Parathyroid adenoma (tissue), 2 donors: ENCODE measurements at regions not wholly inside any gene's neighbourhood (a gene's known extent, or its start where the extent isn't known, plus 50 kb on each side); places are given as distances from the start of the nearest gene placed in this dataset.

Experiments
- H2AFZ ChIP-seq: fragments of 300-600 bp; sonication (generic); one replicate; pipeline ENCODE4 v1.7.0; 2017; ENCODE audit warnings: antibody characterized with exemption, mild to moderate bottlenecking
- H3K27ac ChIP-seq: fragments of 300-600 bp; sonication (generic); one replicate; pipeline ENCODE4 v1.7.0; 2017
- H3K27me3 ChIP-seq: fragments of 300-600 bp; sonication (generic); one replicate; pipeline ENCODE4 v1.7.0; 2017; ENCODE audit warnings: low read length; ENCODE audit not compliant: control insufficient read depth, insufficient read depth
- H3K36me3 ChIP-seq: fragments of 300-600 bp; sonication (generic); one replicate; pipeline ENCODE4 v1.7.0; 2017; ENCODE audit warnings: low read length; ENCODE audit not compliant: control insufficient read depth, insufficient read depth
- H3K4me1 ChIP-seq: fragments of 300-600 bp; sonication (generic); one replicate; pipeline ENCODE4 v1.7.0; 2017; ENCODE audit warnings: control low read depth
- H3K4me2 ChIP-seq: fragments of 300-600 bp; sonication (generic); one replicate; pipeline ENCODE4 v1.7.0; 2017; ENCODE audit warnings: low read length
- H3K4me3 ChIP-seq: fragments of 300-600 bp; sonication (generic); one replicate; pipeline ENCODE4 v1.7.0; 2017; ENCODE audit warnings: low read depth, low read length
- H3K79me2 ChIP-seq: fragments of 300-600 bp; sonication (generic); one replicate; pipeline ENCODE4 v1.7.0; 2017; ENCODE audit warnings: control low read depth
- H3K9ac ChIP-seq: fragments of 300-600 bp; sonication (generic); one replicate; pipeline ENCODE4 v1.7.0; 2017; ENCODE audit warnings: mild to moderate bottlenecking
- H3K9me3 ChIP-seq: fragments of 300-600 bp; sonication (generic); one replicate; pipeline ENCODE4 v1.7.0; 2017; ENCODE audit warnings: low read length; ENCODE audit not compliant: control insufficient read depth
- TF ChIP-seq, protein P1 (sequence below): fragments of 300-600 bp; sonication (generic); IDR thresholded peaks from one replicate; pipeline ENCODE4 v1.7.0; 2017; ENCODE audit warnings: antibody characterized with exemption, mild to moderate bottlenecking
- donor health status: primary hyperparathyroidism.

DNA sequence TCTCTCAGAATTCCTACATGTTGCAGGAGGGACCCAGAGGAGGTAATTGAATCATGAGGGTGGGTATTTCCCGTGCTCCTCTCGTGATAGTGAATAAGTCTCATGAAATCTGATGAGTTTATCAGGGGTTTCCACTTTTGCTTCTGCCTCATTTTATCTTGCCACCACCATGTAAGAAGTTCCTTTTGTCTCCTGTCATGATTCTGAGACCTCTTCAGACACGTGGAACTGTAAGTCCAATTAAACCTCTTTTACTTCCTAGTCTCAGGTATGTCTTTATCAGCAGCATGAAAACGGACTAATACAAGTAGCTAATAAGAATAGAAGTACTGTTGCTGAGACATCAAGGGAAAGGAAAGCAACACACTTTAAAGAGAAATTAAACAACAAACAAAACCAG is 143.4 kb downstream of the CCDC71L start:
- TF ChIP-seq, protein P1, sequence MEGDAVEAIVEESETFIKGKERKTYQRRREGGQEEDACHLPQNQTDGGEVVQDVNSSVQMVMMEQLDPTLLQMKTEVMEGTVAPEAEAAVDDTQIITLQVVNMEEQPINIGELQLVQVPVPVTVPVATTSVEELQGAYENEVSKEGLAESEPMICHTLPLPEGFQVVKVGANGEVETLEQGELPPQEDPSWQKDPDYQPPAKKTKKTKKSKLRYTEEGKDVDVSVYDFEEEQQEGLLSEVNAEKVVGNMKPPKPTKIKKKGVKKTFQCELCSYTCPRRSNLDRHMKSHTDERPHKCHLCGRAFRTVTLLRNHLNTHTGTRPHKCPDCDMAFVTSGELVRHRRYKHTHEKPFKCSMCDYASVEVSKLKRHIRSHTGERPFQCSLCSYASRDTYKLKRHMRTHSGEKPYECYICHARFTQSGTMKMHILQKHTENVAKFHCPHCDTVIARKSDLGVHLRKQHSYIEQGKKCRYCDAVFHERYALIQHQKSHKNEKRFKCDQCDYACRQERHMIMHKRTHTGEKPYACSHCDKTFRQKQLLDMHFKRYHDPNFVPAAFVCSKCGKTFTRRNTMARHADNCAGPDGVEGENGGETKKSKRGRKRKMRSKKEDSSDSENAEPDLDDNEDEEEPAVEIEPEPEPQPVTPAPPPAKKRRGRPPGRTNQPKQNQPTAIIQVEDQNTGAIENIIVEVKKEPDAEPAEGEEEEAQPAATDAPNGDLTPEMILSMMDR: no peak
- H3K27me3 ChIP-seq: no peaks in the 10 kb centered on the region
- H3K9me3 ChIP-seq: no peaks in the 10 kb centered on the region
- H3K27ac ChIP-seq: no peak overlapping the region
- H3K79me2 ChIP-seq: no peaks in the 10 kb centered on the region
- H2AFZ ChIP-seq: no peak overlapping the region
- H3K9ac ChIP-seq: no peak overlapping the region
- H3K4me3 ChIP-seq: no peak overlapping the region
- H3K4me2 ChIP-seq: no peak overlapping the region
- no peaks in the 10 kb centered on the region for H3K4me1 ChIP-seq
- no peaks in the 10 kb centered on the region for H3K36me3 ChIP-seq

DNA sequence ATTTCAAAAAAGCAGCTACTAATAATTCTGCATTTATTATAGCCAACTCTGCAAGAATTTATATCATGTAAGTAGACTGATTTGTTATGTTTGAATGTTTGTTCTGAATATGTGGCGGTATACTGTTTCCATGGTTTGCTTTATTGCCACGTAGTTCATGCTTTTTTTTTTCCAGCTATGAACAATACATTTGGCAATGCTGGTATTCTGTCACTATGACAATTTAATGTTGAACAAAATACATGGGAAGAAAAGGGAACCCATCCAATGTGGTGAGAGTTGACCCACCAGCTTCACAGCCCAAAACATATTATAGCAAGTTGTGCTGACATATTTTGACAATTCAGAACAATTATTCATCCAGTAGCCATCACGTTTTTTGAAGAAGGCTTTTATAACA is 145.6 kb downstream of the CCDC71L start:
- H2AFZ ChIP-seq: no peak overlapping the region
- H3K4me2 ChIP-seq: no peak overlapping the region
- H3K27ac ChIP-seq: no peak overlapping the region
- H3K36me3 ChIP-seq: no peaks in the 10 kb centered on the region
- no peaks in the 10 kb centered on the region for H3K27me3 ChIP-seq
- H3K9ac ChIP-seq: no peak overlapping the region
- TF ChIP-seq, protein P1: no peak
- no peak overlapping the region for H3K4me3 ChIP-seq
- H3K9me3 ChIP-seq: no peaks in the 10 kb centered on the region
- H3K79me2 ChIP-seq: no peaks in the 10 kb centered on the region
- no peaks in the 10 kb centered on the region for H3K4me1 ChIP-seq

DNA sequence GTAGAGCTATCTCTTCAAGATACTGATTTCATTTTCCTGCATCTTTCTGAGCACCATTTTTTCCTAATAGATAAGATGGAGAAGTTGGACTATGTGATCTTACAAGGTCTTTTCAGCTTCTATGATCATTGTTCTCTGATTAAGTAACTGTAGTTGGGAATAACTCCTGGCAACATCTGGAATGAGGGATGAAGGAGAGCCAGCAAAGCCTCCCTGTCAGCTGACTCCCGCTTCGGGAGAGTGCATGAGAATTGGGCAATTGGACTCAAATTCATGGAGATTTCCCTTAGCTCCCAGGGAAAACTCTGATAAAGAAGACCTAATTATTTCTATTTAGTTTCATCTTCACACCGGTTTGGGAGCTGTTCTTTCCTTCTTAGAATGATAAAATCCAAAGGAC is 146.1 kb downstream of the CCDC71L start:
- Histone ChIP-seq H3K27ac (no peak overlapping the region), H3K9me3 (no peaks in the 10 kb centered on the region), H3K79me2 (no peaks in the 10 kb centered on the region), H3K4me3 (no peak overlapping the region), H3K27me3 (no peaks in the 10 kb centered on the region), H2AFZ (no peak overlapping the region), H3K9ac (no peak overlapping the region), H3K4me2 (no peak overlapping the region), H3K4me1 (no peaks in the 10 kb centered on the region), H3K36me3 (no peaks in the 10 kb centered on the region)
- TF ChIP-seq, protein P1: no peak

DNA sequence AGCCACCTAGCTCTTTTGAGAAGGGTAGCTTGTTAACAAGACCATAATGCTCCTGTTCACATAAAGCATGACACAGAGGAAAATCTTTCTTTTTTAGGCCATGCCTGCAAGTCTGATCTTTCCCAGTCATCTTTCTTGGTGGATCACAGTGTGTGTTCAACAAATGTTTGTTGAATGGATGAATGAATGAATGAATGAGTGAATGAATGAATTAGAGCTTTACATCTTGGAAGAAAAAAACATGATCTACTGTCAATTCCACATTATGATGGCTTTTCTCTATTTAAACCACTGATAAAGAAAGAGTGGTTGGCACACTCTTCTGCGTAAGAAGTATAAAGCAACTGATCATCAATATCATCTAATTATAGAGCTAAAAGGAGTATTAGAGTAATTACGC is 148.7 kb downstream of the CCDC71L start:
- Histone ChIP-seq H3K4me2 (no peak overlapping the region), H3K27ac (no peak overlapping the region), H3K4me1 (no peaks in the 10 kb centered on the region), H3K9me3 (no peaks in the 10 kb centered on the region), H3K27me3 (no peaks in the 10 kb centered on the region), H2AFZ (no peak overlapping the region), H3K9ac (no peak overlapping the region), H3K79me2 (no peaks in the 10 kb centered on the region), H3K36me3 (no peaks in the 10 kb centered on the region), H3K4me3 (no peak overlapping the region)
- TF ChIP-seq, protein P1: no peak

DNA sequence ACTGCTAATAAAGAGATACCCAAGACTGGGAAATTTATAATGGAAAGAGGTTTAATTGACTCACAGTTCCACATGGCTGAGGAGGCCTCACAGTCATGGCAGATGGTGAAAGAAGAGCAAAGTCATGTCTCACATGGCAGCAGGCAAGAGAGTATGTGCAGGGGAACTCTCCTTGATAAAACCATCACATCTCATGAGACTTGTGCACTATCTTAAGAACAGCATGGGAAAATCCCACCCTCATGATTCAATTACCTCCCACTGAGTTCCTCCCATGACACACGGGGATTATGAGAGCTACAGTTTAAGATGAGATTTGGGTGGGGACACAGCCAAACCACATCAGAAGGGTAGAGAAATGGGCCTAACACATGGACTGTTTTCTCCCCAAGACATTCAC is 156.3 kb downstream of the CCDC71L start:
- Histone ChIP-seq H3K9me3 (no peaks in the 10 kb centered on the region), H3K4me3 (no peak overlapping the region), H3K4me2 (no peak overlapping the region), H3K4me1 (no peaks in the 10 kb centered on the region), H3K79me2 (no peaks in the 10 kb centered on the region), H2AFZ (no peak overlapping the region), H3K36me3 (no peaks in the 10 kb centered on the region), H3K27ac (no peak overlapping the region), H3K9ac (no peak overlapping the region), H3K27me3 (no peaks in the 10 kb centered on the region)
- TF ChIP-seq, protein P1: no peak
